GM19238 (cell line): ENCODE measurements at regions not wholly inside any gene's neighbourhood (a gene's known extent, or its start where the extent isn't known, plus 50 kb on each side); places are given as distances from the start of the nearest gene placed in this dataset.

Experiments
- DNase-seq: peaks from one replicate; pipeline ENCODE4 v3.0.0; 2011; ENCODE audit warnings: low spot score; ENCODE audit not compliant: insufficient read length

- no peak for DNase-seq
Measured at GRCh38 chr2:19810148-19810547, 91.6 kb downstream of the TTC32 start.

DNA sequence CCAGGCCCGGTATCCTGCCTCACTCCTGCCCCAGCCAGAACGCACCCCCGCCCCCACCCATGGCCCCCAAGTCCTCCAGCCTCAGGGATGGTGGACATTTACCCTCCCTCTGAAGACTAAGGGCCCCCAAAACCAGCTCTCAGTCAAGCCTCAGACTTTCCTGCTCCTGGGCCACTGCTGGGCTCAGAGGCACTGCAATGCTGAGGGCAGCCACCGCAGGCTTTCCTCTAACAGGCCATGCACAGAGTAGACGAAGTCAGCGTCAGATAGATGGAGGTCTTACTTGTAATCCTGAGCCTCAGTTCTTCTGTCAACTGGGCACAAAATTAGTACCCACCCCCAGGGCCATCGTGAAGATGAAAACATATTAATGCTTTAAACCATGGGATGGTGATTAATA is 92.6 kb downstream of the TTC32 start:
- no peak for DNase-seq

DNA sequence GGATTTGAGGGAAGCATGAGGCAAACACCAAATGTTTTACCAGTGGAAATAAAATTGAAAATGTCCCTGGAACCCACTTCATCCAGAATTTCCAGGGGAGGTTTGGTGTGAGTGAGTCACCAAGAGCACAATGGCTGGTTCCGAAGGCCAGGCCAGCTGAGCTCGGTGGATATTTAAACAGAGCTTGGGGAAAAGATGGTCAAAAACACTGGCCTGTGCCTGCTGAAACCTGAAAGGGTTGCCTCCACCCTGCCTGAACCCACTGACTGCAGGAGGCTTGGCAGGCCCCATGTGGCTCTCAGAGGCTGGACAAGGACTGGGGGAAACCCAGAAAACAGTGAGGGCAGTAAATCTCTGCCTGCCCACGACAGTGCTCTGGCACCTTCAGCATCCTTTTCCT is 93.9 kb downstream of the TTC32 start:
- DNase-seq = no peak

DNA sequence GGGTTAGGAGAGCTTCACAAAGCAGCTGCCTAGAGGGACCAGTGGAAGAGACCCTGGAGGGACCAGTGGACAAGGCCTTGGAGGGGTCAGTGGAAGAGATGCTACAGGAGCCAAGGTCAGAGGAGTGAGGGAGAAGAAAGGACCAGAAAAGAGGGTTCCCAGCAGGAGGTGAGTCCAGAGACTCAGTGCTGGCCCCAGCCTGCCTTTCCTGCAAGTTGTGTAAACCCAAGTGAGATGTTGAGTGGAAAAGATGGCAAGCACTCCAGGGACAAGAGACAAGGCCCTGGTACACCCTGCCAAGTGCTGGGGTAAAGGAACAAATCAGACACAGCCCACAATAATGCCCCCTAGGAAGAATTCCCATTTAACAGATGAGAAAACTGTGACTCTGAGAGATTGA is 94.4 kb downstream of the TTC32 start:
- no peak for DNase-seq

DNA sequence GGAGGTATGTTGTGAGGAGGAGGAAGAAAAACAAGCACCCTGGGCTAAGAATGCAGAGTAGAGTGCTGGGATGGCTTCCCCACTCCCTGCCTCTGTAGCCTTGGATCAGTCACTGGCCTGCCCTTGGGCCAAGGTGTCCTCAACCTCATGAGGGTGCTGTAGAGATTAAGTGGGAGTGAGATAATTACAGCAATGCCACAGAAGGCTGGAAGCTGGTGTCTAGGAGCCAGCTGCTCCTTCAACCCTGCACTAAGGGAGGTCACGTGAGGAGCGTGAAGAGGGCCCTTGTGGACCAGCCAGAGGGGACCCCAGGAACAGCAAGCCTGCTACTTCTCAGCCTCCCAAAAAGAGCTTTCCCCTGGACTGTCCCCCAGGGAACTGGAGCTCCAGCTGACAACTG is 95.2 kb downstream of the TTC32 start:
- no peak for DNase-seq

DNA sequence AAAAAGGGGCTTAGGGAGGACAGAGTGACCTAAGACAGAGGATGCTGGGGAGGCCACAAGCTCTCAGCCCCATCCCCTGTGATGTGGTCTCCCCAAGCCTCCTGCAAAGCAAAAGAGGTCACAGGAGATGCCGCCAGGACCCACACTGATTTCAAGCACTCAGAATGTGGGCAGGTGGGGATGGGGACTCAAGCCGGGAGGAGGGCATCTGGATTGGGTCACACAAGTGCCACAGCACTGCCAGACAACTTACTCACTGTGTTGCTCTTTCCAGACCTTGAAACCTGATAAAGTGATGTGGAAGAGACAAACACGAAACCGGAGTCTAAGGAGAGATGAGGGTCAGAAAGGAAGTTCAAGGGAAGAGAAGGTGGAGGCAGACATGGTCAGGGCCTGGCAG is 95.7 kb downstream of the TTC32 start:
- DNase-seq = no peak

- DNase-seq = no peak
Measured at GRCh38 chr2:19805266-19805665, 96.5 kb downstream of the TTC32 start.

GRCh38 chr2:19804639-19805260 is 97.0 kb downstream of the TTC32 start:
- DNase-seq = no peak

GRCh38 chr2:19802086-19802841 is 99.5 kb downstream of the TTC32 start:
- no peak for DNase-seq

GRCh38 chr2:19801367-19802080 is 100.3 kb downstream of the TTC32 start:
- no peak for DNase-seq

GRCh38 chr2:19800796-19801195 is 101.0 kb downstream of the TTC32 start:
- DNase-seq = no peak

GRCh38 chr2:19799881-19800780 is 101.7 kb downstream of the TTC32 start:
- DNase-seq = no peak

GRCh38 chr2:19797871-19798270 is 103.9 kb downstream of the TTC32 start:
- DNase-seq = no peak

DNA sequence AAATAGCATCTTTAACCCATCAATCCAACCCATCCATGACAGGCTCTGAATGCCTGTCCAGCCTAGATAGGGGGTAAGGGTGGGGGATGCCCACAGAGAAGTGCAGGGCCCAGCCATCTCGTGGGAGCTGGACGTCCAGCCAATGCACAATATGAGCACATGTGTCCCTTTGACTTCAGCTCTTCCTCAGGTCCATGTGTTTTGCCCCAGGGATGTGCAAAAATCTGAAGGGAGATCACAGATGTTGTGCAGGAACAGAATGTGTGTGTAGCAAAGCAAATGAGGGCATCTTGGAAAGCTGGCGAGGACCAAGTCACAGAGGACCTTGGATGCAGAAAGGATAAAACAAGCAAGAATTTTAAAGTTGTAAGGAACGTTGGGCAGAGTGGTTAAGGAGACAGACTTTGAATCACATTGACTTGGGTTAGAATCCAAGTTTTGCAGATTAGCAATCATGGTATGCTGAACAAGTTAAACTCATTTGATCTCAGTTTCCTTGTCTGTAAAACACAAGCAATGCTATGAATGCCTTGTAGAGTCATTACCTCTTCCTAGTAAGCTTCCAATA is 104.5 kb downstream of the TTC32 start:
- no peak for DNase-seq

- no peak for DNase-seq
Measured at GRCh38 chr2:19796035-19796695, 105.6 kb downstream of the TTC32 start.

DNA sequence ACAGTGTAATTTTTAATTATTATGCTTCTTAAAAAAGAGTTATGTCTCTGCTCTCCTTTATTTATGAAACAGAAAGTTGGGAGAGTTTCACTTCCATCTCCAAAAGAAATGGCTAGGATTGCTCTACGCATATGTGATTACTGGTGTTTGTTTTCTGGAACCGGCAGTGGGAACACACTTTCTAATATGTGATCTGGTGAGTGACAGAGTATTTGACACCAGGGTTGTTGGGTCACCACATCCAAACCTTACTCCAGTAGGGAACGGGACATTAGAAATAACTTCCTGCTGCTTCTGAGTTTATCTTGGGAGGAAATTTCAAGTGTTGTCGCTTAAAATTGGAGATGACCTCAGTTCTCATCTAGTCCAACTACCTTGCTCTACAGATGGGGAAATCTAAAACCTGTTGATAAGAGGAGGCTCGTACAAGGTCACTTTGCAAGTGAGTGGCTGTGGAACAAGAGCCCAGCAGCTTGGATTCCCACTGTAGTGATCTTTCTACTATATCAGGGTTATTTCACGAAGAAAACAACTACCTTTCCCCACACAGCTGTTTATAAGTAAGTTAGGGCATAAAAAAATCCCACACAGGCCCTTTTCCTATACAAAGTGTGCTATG is 108.5 kb downstream of the TTC32 start:
- no peak for DNase-seq

GRCh38 chr2:19790291-19790690 is 111.5 kb downstream of the TTC32 start:
- no peak for DNase-seq

- DNase-seq = no peak
Measured at GRCh38 chr2:19787134-19787533, 114.6 kb downstream of the TTC32 start.

- DNase-seq = no peak
Measured at GRCh38 chr2:19786408-19787058, 115.2 kb downstream of the TTC32 start.

DNA sequence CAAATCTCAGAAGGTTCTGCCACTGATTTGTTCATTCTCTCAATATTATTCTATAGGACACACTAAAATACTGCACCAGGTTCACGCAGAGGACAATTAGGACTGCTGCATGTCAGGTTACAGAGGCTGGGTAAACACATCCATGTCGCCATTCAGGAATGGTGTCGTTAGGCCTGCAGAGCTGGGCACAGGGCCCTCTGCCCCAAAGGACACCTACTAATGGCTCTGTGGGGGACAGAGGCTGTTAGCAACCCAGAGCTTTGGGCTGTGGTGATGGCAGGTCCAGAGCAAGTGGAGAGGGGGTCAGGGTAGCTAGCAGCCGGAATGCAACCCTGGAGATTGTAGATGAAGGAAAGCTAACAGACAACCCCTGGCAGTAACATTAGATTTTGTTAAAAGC is 115.9 kb downstream of the TTC32 start:
- DNase-seq = no peak
